ENCODE measurements at regions not wholly inside any gene's neighbourhood (a gene's known extent, or its start where the extent isn't known, plus 50 kb on each side); places are given as distances from the start of the nearest gene placed in this dataset.

DNA sequence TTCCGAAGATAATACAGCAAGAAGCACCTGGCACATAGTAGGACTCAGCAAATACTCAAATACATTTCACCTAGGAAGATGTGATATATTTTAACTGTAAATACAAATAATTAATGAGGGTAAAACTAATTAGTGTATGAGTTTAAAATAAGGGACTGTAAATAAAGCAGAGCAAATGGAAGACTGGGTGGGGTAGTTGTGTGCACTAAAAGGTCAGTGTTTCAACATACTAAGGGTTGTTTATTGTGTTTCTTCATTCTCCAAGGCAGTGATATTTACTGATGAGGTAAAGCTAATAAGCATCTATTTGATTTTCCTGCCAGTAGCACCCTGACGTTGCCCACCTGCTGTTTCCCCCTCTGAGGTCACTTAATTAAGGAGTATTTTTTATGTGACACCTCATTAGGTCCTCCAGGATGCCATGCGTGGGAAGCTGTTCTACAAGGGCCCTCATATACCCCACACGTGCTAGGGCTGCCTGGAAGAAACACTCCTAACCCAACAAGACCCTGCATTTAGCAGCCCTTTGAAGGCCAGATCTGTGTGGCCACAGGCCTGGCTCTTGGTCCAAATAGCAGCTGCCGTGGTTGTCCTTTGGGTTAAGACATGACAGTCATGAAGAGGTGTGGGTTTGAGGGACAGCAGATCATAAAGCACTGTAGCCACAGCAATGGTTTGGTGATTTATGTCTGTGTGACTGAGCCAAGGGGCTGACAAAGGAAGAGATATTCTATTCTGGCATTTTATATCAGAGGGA, 97.5 kb upstream of the RPS23 start:
- H3K4me3 ChIP-seq: no peak overlapping the region
- H3K36me3 ChIP-seq: no peaks in the 10 kb centered on the region
- no peaks in the 10 kb centered on the region for H3K9me3 ChIP-seq
- no peak for TF ChIP-seq POLR2A (IDR thresholded peaks at IDR 0.05)
- TF ChIP-seq, protein P1, sequence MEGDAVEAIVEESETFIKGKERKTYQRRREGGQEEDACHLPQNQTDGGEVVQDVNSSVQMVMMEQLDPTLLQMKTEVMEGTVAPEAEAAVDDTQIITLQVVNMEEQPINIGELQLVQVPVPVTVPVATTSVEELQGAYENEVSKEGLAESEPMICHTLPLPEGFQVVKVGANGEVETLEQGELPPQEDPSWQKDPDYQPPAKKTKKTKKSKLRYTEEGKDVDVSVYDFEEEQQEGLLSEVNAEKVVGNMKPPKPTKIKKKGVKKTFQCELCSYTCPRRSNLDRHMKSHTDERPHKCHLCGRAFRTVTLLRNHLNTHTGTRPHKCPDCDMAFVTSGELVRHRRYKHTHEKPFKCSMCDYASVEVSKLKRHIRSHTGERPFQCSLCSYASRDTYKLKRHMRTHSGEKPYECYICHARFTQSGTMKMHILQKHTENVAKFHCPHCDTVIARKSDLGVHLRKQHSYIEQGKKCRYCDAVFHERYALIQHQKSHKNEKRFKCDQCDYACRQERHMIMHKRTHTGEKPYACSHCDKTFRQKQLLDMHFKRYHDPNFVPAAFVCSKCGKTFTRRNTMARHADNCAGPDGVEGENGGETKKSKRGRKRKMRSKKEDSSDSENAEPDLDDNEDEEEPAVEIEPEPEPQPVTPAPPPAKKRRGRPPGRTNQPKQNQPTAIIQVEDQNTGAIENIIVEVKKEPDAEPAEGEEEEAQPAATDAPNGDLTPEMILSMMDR (IDR thresholded peaks at IDR 0.05): no peak
- no peak for ATAC-seq
- H3K4me1 ChIP-seq: peaks cover 0 to 1% (median 0%) of the 10 kb centered on the region in 12 donors
- DNase-seq: no peak
- 81 to 88% (median 86%) methylated on average over 5 of the region's 5 CpGs for WGBS, 4 donors
- intact Hi-C loops (cut with DNase I): no loop called here
- H3K27me3 ChIP-seq: no peaks in the 10 kb centered on the region
- H3K27ac ChIP-seq: peak overlapping the region in 4 of 12 donors; percentile 30 to 70 (median 56)

DNA sequence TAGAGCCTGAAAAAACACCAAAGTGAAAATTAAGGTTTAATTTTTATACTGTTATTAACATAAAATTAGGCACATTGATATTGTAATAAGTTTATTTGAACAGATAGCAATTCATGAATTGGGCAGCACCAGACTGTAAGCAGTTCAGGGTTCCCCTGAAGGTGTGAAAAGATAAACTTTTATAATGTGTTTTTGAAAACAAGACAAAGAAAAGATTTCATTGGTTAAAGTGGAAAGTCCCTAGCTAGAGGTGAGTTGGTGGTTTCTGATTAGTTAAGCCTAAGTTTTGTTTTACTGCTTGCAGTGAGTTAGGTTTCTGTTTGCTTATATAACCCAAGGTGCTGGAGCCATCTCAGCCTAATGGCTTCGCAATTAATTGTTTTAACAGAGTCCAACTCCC, 96.5 kb upstream of the RPS23 start:
- no peak overlapping the region for H3K4me3 ChIP-seq
- no peaks in the 10 kb centered on the region for H3K9me3 ChIP-seq
- intact Hi-C loops (cut with DNase I): no loop called here
- TF ChIP-seq, protein P1 (IDR thresholded peaks at IDR 0.05): no peak
- TF ChIP-seq POLR2A (IDR thresholded peaks at IDR 0.05): no peak
- H3K36me3 ChIP-seq: no peaks in the 10 kb centered on the region
- no peaks in the 10 kb centered on the region for H3K4me1 ChIP-seq
- H3K27ac ChIP-seq: no peak overlapping the region
- no peaks in the 10 kb centered on the region for H3K27me3 ChIP-seq
- ATAC-seq: no peak
- 91 to 97% (median 93%) methylated on average over 1 of the region's 1 CpG for WGBS, 4 donors
- DNase-seq: no peak

DNA sequence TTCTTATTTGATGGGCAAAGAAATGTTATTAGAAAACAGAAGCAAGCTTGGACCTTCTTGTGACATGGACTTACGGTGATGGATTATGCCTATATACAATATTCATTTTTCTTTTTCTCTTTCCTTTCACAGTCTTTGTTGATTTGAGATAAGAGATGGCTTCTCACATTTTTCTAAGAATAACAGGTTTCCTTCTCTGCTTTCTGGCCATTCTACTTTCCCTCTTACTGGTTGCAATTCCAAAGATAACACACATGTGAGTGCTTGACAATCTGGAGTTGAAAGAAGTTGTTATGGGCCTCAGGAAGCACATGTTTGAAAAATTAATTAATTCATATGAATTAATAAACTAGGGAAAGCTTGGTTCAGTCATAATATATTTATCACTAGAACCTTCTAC, 89.8 kb upstream of the RPS23 start:
- Histone ChIP-seq H3K9me3 (no peaks in the 10 kb centered on the region), H3K36me3 (no peaks in the 10 kb centered on the region), H3K4me1 (peaks cover 0 to 15% (median 2%) of the 10 kb centered on the region in 12 donors), H3K27me3 (no peaks in the 10 kb centered on the region), H3K27ac (no peak overlapping the region), H3K4me3 (no peak overlapping the region)
- no peak for TF ChIP-seq POLR2A (IDR thresholded peaks at IDR 0.05)
- TF ChIP-seq, protein P1 (IDR thresholded peaks at IDR 0.05): no peak
- whole genome bisulfite sequencing, 4 donors: 91 to 97% (median 93%) methylated on average over 1 of the region's 1 CpG
- no peak for ATAC-seq
- DNase-seq: no peak
- intact Hi-C loops (cut with DNase I): loop anchor here in 2 of 10 donors (10.0 kb wide), 1 partner anchor 127 kb away; no protein-coding TSS in a partner anchor

DNA sequence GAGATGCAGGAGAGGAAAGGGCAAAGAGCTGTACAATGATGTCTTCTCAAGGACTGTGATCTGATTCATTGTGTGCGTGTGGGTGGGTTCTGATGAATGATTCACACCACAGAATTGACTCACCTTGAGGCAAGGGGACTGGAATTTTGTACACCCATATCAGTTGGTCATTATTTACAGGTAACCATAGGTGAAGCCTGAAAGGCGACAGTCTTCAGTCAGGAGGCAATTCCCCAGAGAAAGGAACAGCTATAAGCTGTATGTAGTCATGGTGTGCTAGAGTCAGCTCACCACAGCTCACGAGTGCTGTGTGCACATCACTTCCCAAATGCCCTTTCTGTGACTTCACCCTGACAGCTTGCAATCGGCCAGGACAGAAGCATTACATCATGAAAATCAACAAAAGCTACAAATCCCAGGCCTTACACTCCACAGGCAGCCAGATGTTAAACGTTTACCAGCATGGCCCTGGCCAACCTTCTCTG, 87.6 kb upstream of the RPS23 start:
- intact Hi-C loops (cut with DNase I): loop anchor here in 2 of 10 donors (10.0 kb wide), 1 partner anchor 129 kb away; no protein-coding TSS in a partner anchor

More for the DNA sequence above, 87.6 kb upstream of the RPS23 start:
- Histone ChIP-seq H3K27ac (no peak overlapping the region), H3K27me3 (no peaks in the 10 kb centered on the region), H3K9me3 (no peaks in the 10 kb centered on the region), H3K4me3 (no peak overlapping the region), H3K36me3 (no peaks in the 10 kb centered on the region), H3K4me1 (peaks cover 0 to 15% (median 2%) of the 10 kb centered on the region in 12 donors)
- TF ChIP-seq, protein P1 (IDR thresholded peaks at IDR 0.05): no peak
- no peak for TF ChIP-seq POLR2A (IDR thresholded peaks at IDR 0.05)
- ATAC-seq: peak in 2 of 4 donors; percentile 38 to 71
- WGBS, 4 donors: 80 to 86% (median 85%) methylated on average over 5 of the region's 5 CpGs
- DNase-seq: no peak
